HT-29 (cell line): ENCODE measurements at regions not wholly inside any gene's neighbourhood (a gene's known extent, or its start where the extent isn't known, plus 50 kb on each side); places are given as distances from the start of the nearest gene placed in this dataset.

Experiments used
- DNase-seq: peaks from one replicate; pipeline ENCODE4 v3.0.0-alpha.2; 2015; ENCODE audit warnings: low spot score

- no peak for DNase-seq
Observed at GRCh38 chr4:178784491-178784890, 1342.3 kb upstream of the AGA start.

- no peak for DNase-seq
Observed at GRCh38 chr4:178789279-178789678, 1347.0 kb upstream of the AGA start.

GRCh38 chr4:178799204-178799603 lies 1357.0 kb upstream of the AGA start:
- no peak for DNase-seq

GRCh38 chr4:178808106-178808505 lies 1365.9 kb upstream of the AGA start:
- no peak for DNase-seq

- no peak for DNase-seq
Observed at GRCh38 chr4:178809921-178810320, 1367.7 kb upstream of the AGA start.

GRCh38 chr4:178811356-178811755 lies 1369.1 kb upstream of the AGA start:
- DNase-seq: no peak

- no peak for DNase-seq
Observed at GRCh38 chr4:178812866-178813265, 1370.6 kb upstream of the AGA start.

GRCh38 chr4:178814908-178815307 lies 1372.7 kb upstream of the AGA start:
- no peak for DNase-seq

- no peak for DNase-seq
Observed at GRCh38 chr4:178823673-178824295, 1381.5 kb upstream of the AGA start.

- no peak for DNase-seq
Observed at GRCh38 chr4:178836865-178837264, 1394.6 kb upstream of the AGA start.

- DNase-seq: no peak
Observed at GRCh38 chr4:178838776-178839175, 1396.5 kb upstream of the AGA start.

- DNase-seq: no peak
Observed at GRCh38 chr4:178856139-178856800, 1414.0 kb upstream of the AGA start.

- no peak for DNase-seq
Observed at GRCh38 chr4:178871476-178871875, 1429.2 kb upstream of the AGA start.

GRCh38 chr4:178881937-178882336 lies 1439.7 kb upstream of the AGA start:
- no peak for DNase-seq

- DNase-seq: no peak
Observed at GRCh38 chr4:178894126-178894525, 1451.9 kb upstream of the AGA start.

- DNase-seq: no peak
Observed at GRCh38 chr4:178899084-178899483, 1456.8 kb upstream of the AGA start.

- DNase-seq: no peak
Observed at GRCh38 chr4:178917756-178918155, 1475.5 kb upstream of the AGA start.

- no peak for DNase-seq
Observed at GRCh38 chr4:178937130-178937529, 1494.9 kb upstream of the AGA start.

- DNase-seq: no peak
Observed at GRCh38 chr4:178941975-178942374, 1499.7 kb upstream of the AGA start.

- DNase-seq: no peak
Observed at GRCh38 chr4:178953447-178954120, 1511.3 kb upstream of the AGA start.

GRCh38 chr4:178955614-178956013 lies 1513.4 kb upstream of the AGA start:
- no peak for DNase-seq

GRCh38 chr4:178958725-178959440 lies 1516.6 kb upstream of the AGA start:
- no peak for DNase-seq
